ENCODE measurements at regions not wholly inside any gene's neighbourhood (a gene's known extent, or its start where the extent isn't known, plus 50 kb on each side); places are given as distances from the start of the nearest gene placed in this dataset.

DNA sequence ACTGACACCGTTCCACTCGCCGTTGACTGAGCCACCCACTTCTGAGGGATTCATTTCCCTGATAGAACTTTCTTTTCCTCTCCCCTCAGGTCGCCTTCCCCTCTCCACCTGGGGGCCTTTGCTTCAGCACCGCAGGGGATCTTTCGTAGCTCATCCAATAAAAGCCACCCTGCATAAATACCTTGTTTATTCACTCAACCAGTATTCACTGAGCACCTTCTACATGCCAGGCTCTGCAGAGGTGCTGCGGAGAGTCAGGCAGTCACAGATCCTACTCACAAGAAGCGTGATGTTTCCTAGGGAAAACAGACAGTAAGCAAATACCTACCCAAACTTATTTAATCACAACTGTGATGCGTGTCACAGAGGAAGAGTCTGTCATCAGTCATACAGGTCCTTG lies 127.7 kb downstream of the TEX36 start:
- no peak for TF ChIP-seq CTCF (IDR thresholded peaks at IDR 0.05; ENCODE audit: extremely low read depth, missing control alignments)
- no peak for DNase-seq (ENCODE audit: low spot score)

DNA sequence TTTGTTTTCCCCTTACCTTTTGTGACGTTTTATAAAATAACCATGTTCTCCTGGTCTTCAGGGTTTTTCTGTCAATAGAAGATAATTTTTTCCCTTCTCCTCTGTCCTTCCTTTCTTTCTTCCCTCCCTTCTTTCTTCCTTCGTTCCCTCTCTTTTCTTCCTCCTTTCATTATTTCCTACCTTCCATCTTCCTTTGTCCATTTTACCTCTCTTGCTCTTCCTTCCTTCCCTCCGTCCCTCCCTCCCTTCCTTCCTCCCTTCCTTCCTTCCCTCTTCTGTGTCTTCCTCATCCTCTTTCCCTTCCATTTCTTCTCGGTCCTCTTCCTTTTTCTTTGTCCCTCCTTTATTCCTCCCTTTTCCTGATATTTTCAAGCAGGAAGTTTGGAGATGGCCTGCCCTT lies 128.2 kb downstream of the TEX36 start:
- DNase-seq (ENCODE audit: low spot score): no peak
- no peak for TF ChIP-seq CTCF (IDR thresholded peaks at IDR 0.05; ENCODE audit: extremely low read depth, missing control alignments)

DNA sequence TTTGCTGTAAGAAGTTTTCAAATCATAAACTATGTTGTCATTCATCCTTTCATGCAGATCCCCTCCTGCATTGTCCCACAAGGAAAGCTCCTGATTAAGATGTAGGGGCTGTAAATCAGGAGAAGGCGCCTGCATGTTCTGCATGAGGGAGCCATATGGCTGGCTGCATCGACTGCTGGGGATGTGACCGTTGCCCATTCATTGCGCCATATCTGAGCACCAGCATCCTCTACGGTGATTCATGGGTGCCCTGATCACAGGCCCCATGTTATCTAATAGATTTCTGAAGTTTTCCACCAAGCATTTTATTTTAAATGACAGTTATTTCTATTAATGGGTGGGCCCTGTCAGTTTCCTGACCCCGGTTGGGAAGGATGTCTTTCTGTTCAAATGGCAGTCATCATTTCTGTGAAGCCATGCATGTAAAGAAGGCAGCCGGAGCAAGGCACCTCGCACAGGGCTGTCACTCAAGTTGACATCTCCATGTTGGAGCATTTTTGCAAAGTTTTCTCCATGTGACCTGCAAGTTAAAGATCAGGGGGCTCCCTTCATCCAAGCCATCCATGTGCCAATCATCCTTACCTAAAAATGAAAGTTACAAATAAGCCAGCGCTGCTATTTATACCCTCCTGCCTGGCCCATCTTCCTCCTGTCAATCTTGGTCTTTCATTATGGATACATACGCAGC lies 128.8 kb downstream of the TEX36 start:
- DNase-seq (ENCODE audit: low spot score): no peak
- no peak for TF ChIP-seq CTCF (IDR thresholded peaks at IDR 0.05; ENCODE audit: extremely low read depth, missing control alignments)

GRCh38 chr10:125553091-125553490 lies 129.9 kb downstream of the TEX36 start:
- DNase-seq (ENCODE audit: low spot score): no peak
- no peak for TF ChIP-seq CTCF (IDR thresholded peaks at IDR 0.05; ENCODE audit: extremely low read depth, missing control alignments)

GRCh38 chr10:125551247-125551646 lies 131.7 kb downstream of the TEX36 start:
- no peak for TF ChIP-seq CTCF (IDR thresholded peaks at IDR 0.05; ENCODE audit: extremely low read depth, missing control alignments)
- DNase-seq (ENCODE audit: low spot score): no peak

GRCh38 chr10:125550362-125550761 lies 132.6 kb downstream of the TEX36 start:
- DNase-seq (ENCODE audit: low spot score): no peak
- no peak for TF ChIP-seq CTCF (IDR thresholded peaks at IDR 0.05; ENCODE audit: extremely low read depth, missing control alignments)

GRCh38 chr10:125549653-125550052 lies 133.3 kb downstream of the TEX36 start:
- no peak for TF ChIP-seq CTCF (IDR thresholded peaks at IDR 0.05; ENCODE audit: extremely low read depth, missing control alignments)
- DNase-seq (ENCODE audit: low spot score): no peak

Measured in GM20000 (cell line).